K562 (cell line): ENCODE measurements at regions not wholly inside any gene's neighbourhood (a gene's known extent, or its start where the extent isn't known, plus 50 kb on each side); places are given as distances from the start of the nearest gene placed in this dataset.

Source experiments
- ATAC-seq: fragments of 200-7000 bp; cut with Tn5 transposase; 3 replicates; pipeline ENCODE4 v1.9.1; 2020; ENCODE audit warnings: moderate library complexity
- BruUV-seq: library from RNA; stranded (reverse); fragments of 400-500 nt; replicated peaks from 2 replicates; lab custom pipeline; 2021; lab: Mats Ljungman, UMichigan
- CTCF ChIA-PET: fragments of 300-600 bp; formaldehyde crosslinking; extraction: SDS; loops from one replicate; lab custom pipeline; 2021; ENCODE audit warnings: low intra/inter-chr PET ratio; lab: Yijun Ruan, JAX
- POLR2A ChIA-PET: fragments of 300-600, 350-650 bp; sonication (Branson Sonifier 250); formaldehyde crosslinking; extraction: SDS; loops from one replicate; lab custom pipeline; 2021; ENCODE audit warnings: antibody characterized with exemption, inconsistent platforms; lab: Yijun Ruan, JAX
- DNase-seq, 4 experiments: peaks; one replicate each; pipeline versions ENCODE4 v3.0.0 to v3.0.0-alpha.2; 2011 to 2018; ENCODE audit warnings: low spot score in 3 of 4, mixed read lengths in 3 of 4; ENCODE audit errors: extremely low read depth in 1 of 4
- FAIRE-seq: peaks from 2 replicates; lab custom pipeline; 2011; peaks lifted over from hg19 to GRCh38; lab: Jason Lieb, UNC
- H2AFZ ChIP-seq: 2 replicates; pipeline ENCODE4 v1.6.0; 2011; ENCODE audit warnings: low read depth, low read length, control low read depth, inconsistent platforms
- H3K27ac ChIP-seq: fragments of 200-600 bp; 3 replicates; pipeline ENCODE4 v1.8.0; 2011; ENCODE audit warnings: low read depth, mild to moderate bottlenecking, control low read depth, inconsistent platforms, low read length, moderate library complexity, mixed read lengths; ENCODE audit errors: extremely low read depth
- H3K27me3 ChIP-seq, 2 experiments: fragments of 300-600 bp in 1 of 2; 2 replicates in 1 of 2; 3 replicates in 1 of 2; pipeline versions ENCODE4 v1.6.0 to v1.8.0; 2011; ENCODE audit warnings: inconsistent platforms in 2 of 2, low read length in 2 of 2, mild to moderate bottlenecking in 1 of 2, mixed read lengths in 1 of 2, moderate library complexity in 1 of 2; ENCODE audit not compliant: control insufficient read depth in 2 of 2, insufficient read depth in 2 of 2
- H3K36me3 ChIP-seq: fragments of 300-600 bp; 3 replicates; pipeline ENCODE4 v1.8.0; 2011; ENCODE audit warnings: mild to moderate bottlenecking, low read length, inconsistent platforms; ENCODE audit not compliant: control insufficient read depth, insufficient read depth
- H3K4me1 ChIP-seq, 2 experiments: fragments of 200-600 bp in 1 of 2; replicated peaks in 1 of 2; 2 replicates in 1 of 2; 3 replicates in 1 of 2; pipeline versions ENCODE4 v1.5.1 to v1.8.0; 2011; ENCODE audit warnings: inconsistent platforms in 2 of 2, low read length in 2 of 2, mild to moderate bottlenecking in 1 of 2, mixed read lengths in 1 of 2, moderate library complexity in 1 of 2; ENCODE audit not compliant: control insufficient read depth in 2 of 2, insufficient read depth in 2 of 2
- H3K4me2 ChIP-seq: 2 replicates; pipeline ENCODE4 v1.6.1; 2011; ENCODE audit warnings: low read length, control low read depth, inconsistent platforms, mixed read lengths; ENCODE audit not compliant: insufficient read depth
- H3K4me3 ChIP-seq: fragments of 200-600 bp; sonication (generic), shearing (Covaris generic); 2 replicates; pipeline ENCODE4 v1.5.1; 2016; ENCODE audit warnings: control low read depth, inconsistent platforms
- H3K79me2 ChIP-seq: fragments of 200-600 bp; 3 replicates; pipeline ENCODE4 v1.8.0; 2011; ENCODE audit warnings: low read length, inconsistent platforms; ENCODE audit not compliant: control insufficient read depth, insufficient read depth
- H3K9ac ChIP-seq, 2 experiments: 2 replicates each; pipeline versions ENCODE4 v1.6.0 to v1.6.1; 2011; ENCODE audit warnings: low read depth in 2 of 2, low read length in 2 of 2, control low read depth in 1 of 2, inconsistent platforms in 1 of 2, mild to moderate bottlenecking in 1 of 2, mixed read lengths in 1 of 2; ENCODE audit not compliant: insufficient read depth in 1 of 2
- H3K9me1 ChIP-seq: one replicate; pipeline ENCODE4 v1.6.0; 2011; ENCODE audit warnings: inconsistent platforms, mild to moderate bottlenecking, low read length, moderate library complexity; ENCODE audit not compliant: control insufficient read depth, insufficient read depth
- H3K9me3 ChIP-seq: replicated peaks from 2 replicates; pipeline ENCODE4 v1.5.1; 2011; ENCODE audit warnings: low read depth, low read length, inconsistent platforms; ENCODE audit not compliant: control insufficient read depth, insufficient read depth
- H4K20me1 ChIP-seq: replicated peaks from 2 replicates; pipeline ENCODE4 v1.6.1; 2011; ENCODE audit warnings: low read length, inconsistent platforms, mixed read lengths; ENCODE audit not compliant: control insufficient read depth, insufficient read depth
- BMI1 ChIP-seq: fragments of 150-350 bp; IDR thresholded peaks from 2 replicates; pipeline ENCODE4 v1.6.1; 2014; ENCODE audit warnings: low read length
- CBX3 ChIP-seq, 2 experiments: IDR thresholded peaks; 1 replicate in 1 of 2; 2 replicates in 1 of 2; pipeline ENCODE4 v1.6.1; 2012; ENCODE audit warnings: inconsistent platforms in 2 of 2, low read length in 2 of 2, borderline replicate concordance in 1 of 2, control low read depth in 1 of 2
- PML ChIP-seq: IDR thresholded peaks from 2 replicates; pipeline ENCODE4 v1.6.1; 2012; ENCODE audit warnings: low read length, inconsistent platforms
- RBM22 ChIP-seq: fragments of 200-400 bp; formaldehyde crosslinking; IDR thresholded peaks from 2 replicates; pipeline ENCODE4 v1.6.1; 2018; ENCODE audit warnings: low read length, low read depth; ENCODE audit not compliant: poor library complexity, severe bottlenecking
- ZNF518B ChIP-seq: fragments of 250-450 bp; sonication (Bioruptor Pico); IDR thresholded peaks from 2 replicates; pipeline ENCODE4 v1.5.0; 2021; ENCODE audit warnings: mild to moderate bottlenecking, moderate library complexity
- WGBS: fragments of 100-300 bp; shearing (Covaris generic); methylation state at CpG from one replicate; pipeline ENCODE4 v1.1.6; 2016; ENCODE audit warnings: low coverage, mixed read lengths; ENCODE audit not compliant: insufficient coverage; ENCODE audit errors: missing lambda C conversion rate; 5-methylcytosine and 5-hydroxymethylcytosine counted together
- in situ Hi-C: fragments of 300-500 bp; cut with MboI; formaldehyde crosslinking; loops from 4 replicates; pipeline ENCODE4 v1.15.0; 2018; ENCODE audit warnings: inconsistent platforms, mixed read lengths
- intact Hi-C: fragments of 100-400 bp; cut with micrococcal nuclease; formaldehyde crosslinking; loops from 2 replicates; pipeline ENCODE4 v1.14.2; 2022

- BruUV-seq, result no TSS peak
- H3K27me3 ChIP-seq, result no peaks in the 10 kb centered on the region
- no peaks in the 10 kb centered on the region for H4K20me1 ChIP-seq
- H3K79me2 ChIP-seq, result no peaks in the 10 kb centered on the region
- H3K9ac ChIP-seq, result no peak overlapping the region
- in situ Hi-C loops, result no loop called here
- no peak overlapping the region for H3K4me3 ChIP-seq
- ATAC-seq (no peak), FAIRE-seq (no peak), DNase-seq (no peak)
- no peaks in the 10 kb centered on the region for H3K9me3 ChIP-seq
- no peaks in the 10 kb centered on the region for H3K9me1 ChIP-seq
- H3K36me3 ChIP-seq, result no peaks in the 10 kb centered on the region
- H3K4me1 ChIP-seq, result no peaks in the 10 kb centered on the region
- no peak overlapping the region for H2AFZ ChIP-seq
- WGBS, result 10% methylated on average over 1 of the region's 1 CpG
- POLR2A ChIA-PET, result no interaction called here
- H3K4me2 ChIP-seq, result no peak overlapping the region
- CTCF ChIA-PET, result no interaction called here
- H3K27ac ChIP-seq, result no peak overlapping the region
- intact Hi-C loops, result no loop called here
- TF ChIP-seq PML, result no peak
- no peak for TF ChIP-seq BMI1
- TF ChIP-seq CBX3 (IDR thresholded peaks at IDR 0.05; ENCODE audit: borderline replicate concordance in 1 of 2, low read length in 2 of 2), result no peak
- TF ChIP-seq ZNF518B (CRISPR knock-in tag), result no peak
- TF ChIP-seq RBM22, result no peak
These were observed 384.8 kb downstream of the PPP4R3C start for GRCh38 chrX:27078371-27078770.
